Limb (tissue), 2 donors: ENCODE measurements at regions not wholly inside any gene's neighbourhood (a gene's known extent, or its start where the extent isn't known, plus 50 kb on each side); places are given as distances from the start of the nearest gene placed in this dataset.
"Not testable (repeated sequence)": the region's sequence is repeated elsewhere in the genome, so short reads cannot be mapped to it uniquely, and the experiment has no call there.

Source experiments
- DNase-seq, 2 donors: peaks; one replicate each; pipeline ENCODE4 v3.0.0-alpha.2; 2016; ENCODE audit errors: extremely low spot score in 2 of 2

DNA sequence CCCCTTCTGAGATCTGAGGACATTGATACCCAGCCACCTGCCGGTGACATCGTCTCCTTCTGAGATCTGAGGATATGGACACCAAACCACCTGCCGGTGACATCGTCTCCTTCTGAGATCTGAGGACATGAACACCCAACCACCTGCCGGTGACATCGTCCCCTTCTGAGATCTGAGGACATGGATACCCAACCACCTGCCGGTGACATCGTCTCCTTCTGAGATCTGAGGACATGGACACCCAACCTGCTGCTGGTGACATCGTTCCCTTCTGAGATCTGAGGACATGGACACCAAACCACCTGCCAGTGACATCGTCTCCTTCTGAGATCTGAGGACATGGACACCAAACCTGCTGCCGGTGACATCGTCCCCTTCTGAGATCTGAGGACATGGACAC is 396.1 kb upstream of the TNRC6C start:
- DNase-seq: not testable (repeated sequence)

DNA sequence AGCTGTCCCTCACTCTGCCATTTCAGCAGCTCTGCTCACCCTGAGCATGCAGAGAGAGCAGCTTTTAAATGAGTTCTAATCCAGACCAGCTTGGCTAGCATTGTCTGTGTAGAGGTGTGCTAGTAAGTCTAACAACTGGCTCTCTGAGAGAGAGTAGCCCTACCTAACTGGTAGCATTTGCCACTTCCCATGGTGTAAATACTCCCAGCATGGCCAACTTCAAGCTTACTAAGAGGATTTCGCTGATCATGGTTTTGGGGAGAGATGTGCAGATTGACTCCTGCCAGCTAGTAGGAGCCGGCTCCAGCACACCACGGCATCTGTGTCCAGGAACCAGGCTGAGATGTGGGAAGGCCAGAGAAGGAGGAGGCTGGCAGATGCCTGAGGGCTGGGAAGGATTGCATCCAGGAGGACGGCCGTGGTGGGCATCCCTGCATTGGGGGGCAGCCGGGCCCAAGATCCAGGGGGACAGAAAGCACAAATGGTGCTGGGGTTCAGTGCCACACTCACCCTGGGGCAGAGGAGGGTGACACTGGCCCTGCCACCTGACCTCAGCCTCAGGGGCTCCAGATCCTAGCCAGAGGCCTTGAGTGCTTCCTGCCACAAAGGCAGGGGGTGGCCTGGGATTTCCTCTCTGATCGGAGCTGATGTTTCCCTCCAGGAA is 394.9 kb upstream of the TNRC6C start:
- DNase-seq: no peak

DNA sequence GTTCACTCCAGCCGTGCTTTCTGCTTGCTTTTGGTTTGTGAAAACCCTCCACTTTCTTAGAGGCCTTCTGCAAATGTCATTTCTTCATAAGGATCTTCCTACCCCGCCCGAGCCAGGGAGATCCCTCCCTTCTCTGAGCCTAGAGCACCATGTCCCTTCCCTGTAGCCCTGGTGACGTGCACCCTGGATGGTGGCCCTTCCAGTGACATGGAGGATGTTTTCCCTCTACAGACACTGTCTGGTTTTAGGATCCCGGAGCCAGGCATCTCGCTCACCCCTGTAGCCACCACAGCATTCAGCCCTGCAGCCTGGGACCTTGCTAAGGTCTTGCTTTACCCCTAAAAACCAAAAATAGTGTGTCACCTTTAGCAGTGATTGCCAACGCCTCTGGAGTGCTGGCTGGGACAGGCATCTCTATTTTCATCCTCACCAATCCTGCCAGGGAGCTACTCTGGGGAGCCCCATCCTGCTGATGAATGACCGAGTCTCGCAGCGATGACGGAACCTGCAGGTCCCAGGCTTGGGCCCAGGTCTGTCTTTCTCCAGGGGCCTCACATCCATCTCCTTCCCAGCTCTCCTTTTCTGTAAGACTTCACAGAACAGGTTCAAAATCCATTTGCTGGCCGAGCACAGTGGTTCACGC is 394.1 kb upstream of the TNRC6C start:
- DNase-seq: no peak

DNA sequence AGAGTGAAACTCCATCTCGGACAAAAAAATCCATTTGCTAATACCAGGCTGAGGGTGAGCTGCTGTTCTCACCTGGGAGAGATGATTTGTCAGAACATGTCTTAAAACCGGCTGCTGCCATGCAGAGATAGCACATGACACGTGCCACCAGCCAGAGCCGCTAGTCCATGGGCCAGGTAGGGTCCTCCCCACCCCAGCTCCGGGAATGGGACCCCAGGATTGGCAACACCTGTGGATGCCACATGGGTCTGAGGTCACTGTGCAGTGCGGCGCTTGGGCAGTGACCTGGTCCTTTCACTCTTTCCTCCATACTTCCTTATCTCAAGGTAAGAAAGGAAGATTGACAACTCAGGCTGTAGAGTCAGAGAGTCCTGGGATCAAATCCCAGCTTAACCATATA is 393.3 kb upstream of the TNRC6C start:
- DNase-seq: no peak

DNA sequence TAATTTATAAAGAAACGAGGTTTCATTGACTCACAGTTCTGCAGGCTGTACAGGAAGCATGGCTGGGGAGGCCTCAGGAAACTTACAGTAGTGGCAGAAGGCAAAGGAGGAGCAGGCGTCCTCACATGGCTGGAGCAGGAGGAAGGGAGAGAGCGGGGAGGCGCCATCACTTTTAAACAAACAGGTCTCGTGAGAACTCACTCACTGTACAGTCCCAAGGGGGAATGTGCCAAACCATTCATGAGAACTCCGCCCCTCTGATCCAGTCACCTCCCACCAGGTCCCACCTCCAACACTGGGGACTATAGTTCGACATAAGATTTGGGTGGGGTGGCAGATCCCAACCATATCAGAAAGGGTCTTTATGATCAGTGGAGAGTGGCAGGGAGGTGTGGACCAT is 392.4 kb upstream of the TNRC6C start:
- no peak for DNase-seq

DNA sequence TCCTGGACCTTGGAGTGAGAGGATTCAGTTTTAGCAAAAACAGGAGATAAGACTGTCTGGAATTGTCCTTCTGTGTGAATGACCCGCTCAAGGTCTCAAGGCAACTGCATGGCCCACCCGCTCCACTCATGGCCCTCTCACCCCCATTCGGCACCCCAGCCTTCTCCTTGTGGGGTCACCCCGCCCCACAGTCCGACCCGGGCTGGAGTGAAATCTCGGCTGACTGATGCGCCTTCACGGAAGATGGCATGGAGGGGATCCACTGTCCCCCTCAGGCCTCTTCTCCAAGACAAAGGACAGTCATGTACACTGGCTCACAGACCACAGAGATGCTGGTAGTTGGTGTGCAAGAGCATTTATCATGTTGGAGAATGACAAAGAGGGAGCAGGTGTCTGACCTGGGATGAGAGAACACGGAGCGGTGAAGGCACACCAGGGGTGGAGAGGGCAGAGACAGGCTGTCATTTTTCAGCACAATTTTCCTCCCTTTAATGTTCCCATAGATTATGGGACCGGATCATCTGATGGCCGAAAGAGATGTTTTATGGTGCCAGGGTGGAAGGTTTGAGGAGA is 391.9 kb upstream of the TNRC6C start:
- no peak for DNase-seq

DNA sequence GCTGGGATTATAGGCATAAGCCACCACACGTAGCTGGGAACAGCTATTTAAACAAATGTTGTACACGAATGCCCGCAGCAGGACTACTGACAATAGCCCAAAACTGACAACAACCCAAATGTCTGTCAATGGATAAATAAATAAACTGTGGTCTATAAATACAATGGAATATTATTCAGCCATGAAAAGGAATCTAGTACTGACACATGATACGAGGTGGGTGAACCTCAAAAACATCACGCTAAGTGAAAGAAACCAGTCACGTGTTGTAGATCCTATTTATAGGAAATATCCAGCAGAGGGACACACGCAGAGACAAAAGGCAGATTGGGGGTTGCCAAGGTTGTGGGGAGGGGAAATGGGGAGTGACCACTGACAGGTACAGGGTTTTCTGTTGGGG is 390.0 kb upstream of the TNRC6C start:
- no peak for DNase-seq

DNA sequence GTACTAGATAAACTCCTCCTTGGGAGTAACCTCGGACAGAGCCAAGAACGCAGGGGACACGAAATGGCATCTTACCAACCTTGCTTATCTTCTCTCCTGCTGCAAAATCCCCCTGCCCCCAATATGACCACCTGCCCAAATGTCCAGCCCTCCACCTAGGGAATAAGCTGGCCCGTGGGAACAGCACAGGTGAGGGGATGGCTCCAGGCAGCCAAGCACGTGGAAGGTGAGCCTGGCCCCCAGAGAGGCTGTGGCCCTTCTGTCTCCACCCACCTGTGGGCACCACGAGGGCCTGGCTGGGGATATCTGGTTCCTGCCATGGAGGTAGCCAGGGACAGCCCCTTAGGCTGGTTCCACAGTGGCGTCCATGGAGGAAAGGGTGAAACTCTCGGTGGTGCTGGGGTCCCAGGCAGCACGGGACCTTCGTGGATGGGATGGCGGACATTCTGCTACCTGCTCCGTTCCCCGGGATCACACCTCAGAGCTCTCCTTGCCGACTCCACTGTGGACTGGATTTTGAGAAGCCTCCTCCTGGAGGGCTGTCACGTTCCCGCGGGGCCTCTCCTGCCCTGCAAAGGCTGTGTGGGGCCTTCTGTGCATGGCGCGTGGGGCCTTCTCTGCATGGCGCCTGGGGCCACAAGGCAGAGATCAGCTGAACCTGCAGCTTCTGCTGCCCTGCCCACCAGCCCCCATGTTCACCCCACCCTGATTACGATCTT is 388.5 kb upstream of the TNRC6C start:
- DNase-seq: no peak

DNA sequence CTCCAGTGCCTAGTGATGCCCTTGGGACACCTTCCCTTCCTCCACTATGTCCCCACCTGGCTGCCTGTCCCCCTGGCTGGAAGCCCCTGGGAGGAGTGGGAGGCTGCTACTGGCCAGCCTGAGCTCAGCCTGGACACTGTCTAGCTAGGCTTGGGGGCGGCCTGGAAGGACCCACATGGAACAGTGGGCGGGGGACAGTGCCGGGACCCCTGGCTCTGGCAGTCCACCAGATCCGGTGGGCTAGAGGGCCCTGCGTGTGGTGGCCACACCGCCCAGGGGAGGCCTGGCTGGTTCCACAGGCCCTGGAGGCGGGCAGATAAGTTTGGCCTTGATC is 388.0 kb upstream of the TNRC6C start:
- no peak for DNase-seq

DNA sequence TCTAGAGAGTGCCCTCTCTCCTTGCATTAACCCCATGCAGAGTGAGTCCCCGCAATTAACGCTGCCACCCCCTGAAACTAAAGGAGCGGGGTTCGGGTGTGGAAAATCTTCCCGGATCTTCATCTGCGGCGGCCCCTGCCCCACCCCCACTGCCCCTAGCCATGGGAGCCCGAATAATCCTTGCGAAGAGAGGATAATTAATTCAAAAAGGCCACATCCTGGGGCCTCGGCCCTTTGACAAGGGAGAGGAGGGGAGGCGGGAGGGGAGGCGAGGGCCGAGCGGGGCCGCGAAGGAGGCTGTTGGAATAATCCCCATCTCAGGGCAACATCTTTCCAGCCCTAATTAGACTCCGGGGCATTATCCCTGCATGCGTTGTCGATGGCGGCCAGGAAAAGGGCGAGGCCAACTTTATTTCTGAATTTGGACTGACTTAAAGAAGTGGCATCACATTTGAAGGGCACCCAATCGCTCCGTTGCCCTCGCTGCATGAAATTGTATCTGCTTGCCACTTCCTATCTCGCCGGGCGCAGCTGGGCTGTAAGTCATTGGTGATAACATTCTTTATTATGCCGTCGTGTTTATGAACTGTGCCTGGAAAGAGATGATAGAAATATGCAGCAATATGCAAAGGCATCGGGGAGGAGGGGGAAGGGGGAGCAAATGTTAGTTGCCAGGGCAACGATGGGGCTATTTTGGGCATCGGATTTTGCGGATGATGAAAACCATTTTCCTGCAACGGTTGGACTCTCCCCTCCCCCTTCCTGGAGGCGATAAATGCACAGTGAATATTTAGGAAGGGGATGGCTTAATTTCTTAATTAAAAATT is 387.1 kb upstream of the TNRC6C start:
- peak; percentile 55 to 72 for DNase-seq

DNA sequence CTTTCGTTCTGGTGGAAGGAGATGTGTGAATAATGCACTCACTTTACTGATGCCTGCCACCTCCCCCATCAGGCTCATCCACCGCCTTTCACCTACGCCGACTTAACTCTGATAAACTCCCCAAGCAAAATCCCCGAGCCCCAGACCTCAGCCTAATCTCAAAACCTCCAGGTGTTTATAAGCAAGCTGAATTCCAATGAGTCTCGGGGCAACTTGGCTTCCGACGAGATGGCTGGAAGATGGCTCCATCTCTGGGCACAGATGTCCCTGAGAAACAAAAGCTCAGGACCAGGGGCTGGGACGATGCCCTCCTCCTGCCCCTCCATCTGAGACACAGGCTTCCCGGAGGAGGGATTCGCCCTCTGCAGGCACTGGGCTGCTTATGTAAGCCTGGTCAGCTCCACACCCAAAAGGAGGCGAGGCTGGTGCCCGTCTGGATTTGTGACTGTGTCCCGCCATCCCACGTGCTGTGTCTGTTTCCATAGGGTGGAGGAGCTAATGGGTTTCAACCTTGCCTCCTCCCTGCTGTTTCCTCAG is 386.4 kb upstream of the TNRC6C start:
- no peak for DNase-seq

DNA sequence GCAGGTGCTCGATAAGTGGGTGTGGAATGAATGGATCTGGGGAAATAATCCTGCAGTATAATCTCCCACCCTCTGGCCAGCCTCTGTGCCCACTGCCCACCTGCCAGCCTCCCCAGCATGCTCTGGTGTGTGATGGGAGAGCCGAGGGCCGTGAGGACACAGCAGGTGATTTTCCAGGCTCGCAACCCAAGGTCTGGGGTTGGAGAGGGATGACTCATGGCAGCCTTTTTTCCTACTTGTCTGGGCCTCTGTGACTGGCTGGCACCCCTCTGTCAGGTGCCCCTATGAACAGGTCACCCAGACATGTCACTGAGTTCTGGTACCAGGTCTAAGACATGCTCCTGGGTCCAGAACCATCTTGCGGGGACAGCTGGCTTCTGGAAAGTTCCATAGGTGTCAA is 385.7 kb upstream of the TNRC6C start:
- no peak for DNase-seq

DNA sequence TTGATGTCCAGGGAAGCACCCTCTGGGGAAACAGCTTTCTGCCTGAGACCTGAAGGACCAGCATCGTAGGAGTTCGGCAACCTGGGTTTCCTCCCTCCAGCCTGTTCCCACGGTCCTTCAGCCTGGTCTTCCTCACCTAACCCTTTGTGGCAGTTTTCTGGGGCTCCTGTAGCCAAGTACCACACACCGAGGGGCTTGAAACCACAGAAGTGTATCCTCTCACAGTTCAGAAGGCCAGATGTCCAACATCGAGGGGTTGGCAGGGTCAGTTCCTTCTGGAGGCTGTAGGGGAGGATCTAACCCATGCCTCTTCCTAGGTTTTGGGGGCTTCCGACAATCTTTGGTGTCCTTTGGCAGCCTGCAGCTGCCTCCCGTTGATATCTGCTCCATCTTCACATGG is 381.0 kb upstream of the TNRC6C start:
- DNase-seq: no peak

DNA sequence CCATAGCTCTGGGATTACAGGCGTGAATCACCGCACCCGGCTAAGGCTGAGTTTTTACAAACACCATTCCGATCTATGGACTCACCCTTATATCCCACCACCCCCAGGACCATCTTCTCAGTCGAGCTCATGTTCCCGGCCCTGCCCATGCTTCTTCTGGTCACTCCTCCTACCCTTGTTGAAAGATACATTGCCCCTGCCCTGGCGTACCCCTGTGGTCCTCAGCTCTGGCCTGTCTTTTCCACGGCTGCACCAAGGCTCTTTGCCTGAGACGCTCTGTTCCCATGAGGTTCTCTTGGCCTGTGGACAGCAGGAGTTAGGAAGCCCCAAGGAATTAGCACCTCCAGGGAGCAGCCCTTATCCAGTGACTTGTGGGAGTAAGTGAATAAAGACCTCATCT is 379.4 kb upstream of the TNRC6C start:
- no peak for DNase-seq

DNA sequence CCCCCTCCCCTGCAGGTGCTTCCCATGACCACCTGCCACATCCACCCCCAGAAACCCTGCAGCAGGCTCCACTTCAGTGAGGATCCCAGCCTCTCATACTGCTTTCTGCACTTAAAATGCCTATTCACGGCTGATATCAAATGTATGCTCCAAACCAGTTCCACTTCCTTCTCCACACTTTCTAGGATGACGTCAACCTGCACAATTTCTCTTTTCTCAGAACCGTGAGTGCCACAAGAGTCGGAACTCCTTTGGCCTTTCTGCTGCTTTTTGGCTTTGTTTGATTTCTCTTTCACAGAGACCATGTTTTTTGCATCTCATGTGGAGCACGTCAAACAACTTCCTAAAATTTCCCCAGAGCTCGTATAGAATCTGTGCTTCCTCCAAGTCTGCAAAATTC is 378.8 kb upstream of the TNRC6C start:
- no peak for DNase-seq

DNA sequence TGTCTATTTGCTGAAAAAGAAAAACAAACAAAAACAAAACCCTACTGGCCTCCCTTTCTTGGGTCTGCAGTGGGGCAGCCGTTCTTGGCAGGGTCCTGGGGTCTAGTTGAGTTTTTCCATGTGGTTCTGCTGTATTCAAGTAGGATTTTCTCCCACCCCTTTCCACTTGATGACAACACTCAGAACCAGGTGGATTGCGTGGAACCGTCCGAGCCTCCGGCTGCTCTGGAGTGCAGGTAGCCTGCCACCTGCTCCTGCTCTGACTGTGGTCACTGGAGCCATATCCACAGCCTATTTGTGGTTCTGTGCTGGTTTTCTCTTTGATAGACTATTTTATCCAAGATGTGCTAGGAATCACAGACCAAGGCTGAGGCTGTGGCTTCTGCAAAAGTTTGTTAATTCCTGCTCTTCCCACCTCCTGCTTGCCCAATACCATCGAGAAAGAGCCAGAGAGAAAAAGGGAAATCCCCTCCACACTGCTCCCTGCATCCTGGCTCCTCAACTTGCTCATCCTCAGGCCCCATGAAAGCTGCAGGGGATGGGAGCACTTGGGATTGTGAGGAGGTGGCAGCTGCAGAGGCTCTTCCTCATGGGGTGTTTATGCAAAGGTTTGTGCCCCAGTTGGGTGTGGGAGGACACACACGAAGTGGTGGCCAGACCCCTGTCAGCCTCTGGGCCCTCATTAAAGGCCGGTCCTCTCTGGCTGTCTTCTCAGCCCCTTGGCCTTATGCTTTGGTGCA is 377.8 kb upstream of the TNRC6C start:
- no peak for DNase-seq

DNA sequence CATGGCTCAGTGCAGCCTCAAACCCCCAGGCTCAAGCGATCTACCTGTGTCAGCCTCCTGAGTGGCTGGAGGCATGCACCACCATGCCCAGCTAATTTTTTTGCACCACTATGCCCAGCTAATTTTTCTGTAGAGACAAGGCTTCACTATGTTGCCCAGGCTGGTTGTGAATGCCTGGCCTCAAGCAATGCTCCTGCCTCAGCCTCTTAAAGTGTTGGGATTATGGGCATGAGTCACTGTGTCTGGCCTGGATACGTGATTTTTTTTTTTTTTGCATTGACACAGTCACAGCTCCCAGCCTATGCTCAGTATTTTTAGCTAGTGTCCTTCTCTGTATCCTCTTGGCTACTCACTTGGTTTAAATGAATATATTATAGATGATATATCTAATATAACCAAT is 377.0 kb upstream of the TNRC6C start:
- DNase-seq: no peak

DNA sequence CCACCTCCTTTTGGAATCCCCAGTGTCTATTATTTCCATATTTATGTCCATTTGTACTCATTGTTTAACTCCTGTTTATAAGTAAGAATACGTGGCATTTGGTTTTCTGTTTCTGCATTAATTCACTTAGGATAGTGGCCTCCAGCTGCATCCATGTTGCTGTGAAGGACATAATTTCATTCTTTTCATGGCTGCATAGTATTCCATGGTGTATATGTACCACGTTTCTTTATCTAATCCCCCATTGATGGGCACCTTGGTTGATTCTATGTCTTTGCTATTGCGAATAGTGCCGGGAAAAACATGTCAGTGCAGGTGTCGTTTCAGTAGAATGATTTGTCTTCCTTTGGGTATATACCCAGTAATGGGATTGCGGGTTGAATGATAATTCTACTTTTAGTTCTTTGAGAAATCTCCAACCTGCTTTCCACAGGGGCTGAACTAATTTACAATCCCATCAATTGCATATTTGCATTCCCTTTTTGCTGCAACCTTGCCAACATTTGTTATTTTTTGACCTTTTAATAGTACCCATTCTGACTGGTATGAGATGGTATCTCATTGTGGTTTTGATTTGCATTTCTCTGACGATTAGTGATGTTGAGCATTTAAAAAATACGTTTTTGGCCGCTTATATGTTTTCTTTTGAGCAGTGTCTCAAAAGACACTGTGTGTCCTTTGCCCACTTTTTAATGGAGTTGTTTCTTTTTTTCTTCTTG is 373.2 kb upstream of the TNRC6C start:
- no peak for DNase-seq

DNA sequence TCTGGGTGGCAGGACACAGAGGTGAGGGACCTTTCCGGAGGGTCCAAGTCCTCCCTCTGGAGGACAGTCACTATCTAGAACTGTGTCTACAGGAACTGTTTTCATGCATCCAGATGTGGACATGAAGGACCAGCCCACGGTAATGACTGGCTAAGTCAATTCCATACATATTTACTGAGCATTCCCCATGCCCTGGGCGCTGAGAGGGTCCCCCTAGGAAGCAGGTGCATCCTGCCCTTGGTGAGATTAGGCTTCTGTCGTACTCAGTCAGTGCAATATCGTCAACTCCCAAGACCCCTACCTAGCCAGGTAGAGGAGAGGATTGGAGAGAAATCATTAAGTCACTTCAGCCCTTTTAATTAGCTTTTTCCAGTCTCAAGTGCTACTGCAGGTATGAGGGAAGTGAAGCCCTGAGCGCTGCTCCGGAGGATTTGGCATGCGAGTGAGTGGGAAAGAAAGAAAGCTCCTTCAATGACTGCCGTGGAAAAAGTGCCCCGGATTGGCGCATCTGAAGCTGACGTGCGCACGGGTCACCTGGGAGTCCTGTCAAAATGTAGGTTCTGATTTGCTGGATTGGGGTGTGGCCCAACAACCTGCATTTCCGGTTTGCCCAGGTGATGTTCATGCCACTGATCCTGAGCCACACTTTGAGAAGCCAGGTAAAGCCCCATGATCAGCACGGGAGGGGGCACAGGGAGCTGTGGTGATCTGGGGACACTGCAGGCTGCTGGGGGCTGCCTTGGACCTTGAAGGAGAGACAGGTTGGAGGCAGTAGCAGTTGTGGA is 367.4 kb upstream of the TNRC6C start:
- no peak for DNase-seq
